WTC11 (cell line): ENCODE measurements at regions not wholly inside any gene's neighbourhood (a gene's known extent, or its start where the extent isn't known, plus 50 kb on each side); places are given as distances from the start of the nearest gene placed in this dataset.

Experiments
- ATAC-seq: fragments of 200-7000 bp; cut with Tn5 transposase; 2 replicates; pipeline ENCODE4 v1.10.0; 2021; ENCODE audit warnings: mild to moderate bottlenecking, moderate library complexity
- CTCF ChIA-PET: fragments of 300-600 bp; sonication (Branson Sonifier 250); formaldehyde crosslinking; loops from one replicate; lab custom pipeline; 2021; ENCODE audit warnings: antibody characterized with exemption; lab: Charles Lee
- POLR2A ChIA-PET: fragments of 350-600 bp; sonication (Branson Sonifier 250); formaldehyde crosslinking; loops from one replicate; lab custom pipeline; 2021; ENCODE audit warnings: antibody characterized with exemption; lab: Charles Lee
- DNase-seq: peaks from one replicate; pipeline ENCODE4 v3.0.0; 2021; ENCODE audit warnings: low spot score
- H3K27ac Mint-ChIP-seq: 2 replicates; pipeline ENCODE4 v1.8.0; 2021; ENCODE audit warnings: mixed read lengths
- H3K27me3 Mint-ChIP-seq: 2 replicates; pipeline ENCODE4 v1.8.0; 2021; ENCODE audit warnings: low read depth, mild to moderate bottlenecking, moderate library complexity, mixed read lengths
- H3K36me3 Mint-ChIP-seq: 2 replicates; pipeline ENCODE4 v1.8.0; 2021; ENCODE audit warnings: mixed read lengths
- H3K4me1 Mint-ChIP-seq: 2 replicates; pipeline ENCODE4 v1.8.0; 2022; ENCODE audit warnings: mixed read lengths
- H3K4me3 Mint-ChIP-seq: 2 replicates; pipeline ENCODE4 v1.8.0; 2021; ENCODE audit warnings: mild to moderate bottlenecking, moderate library complexity, mixed read lengths
- H3K9me3 Mint-ChIP-seq: 2 replicates; pipeline ENCODE4 v1.8.0; 2021; ENCODE audit warnings: mixed read lengths
- EMX1 ChIP-seq: fragments of 250-450 bp; sonication (Bioruptor Pico); IDR thresholded peaks from 2 replicates; pipeline ENCODE4 v1.8.0; 2021; ENCODE audit warnings: mild to moderate bottlenecking
- HMGA2 ChIP-seq: fragments of 250-450 bp; sonication (Bioruptor Pico); IDR thresholded peaks from 2 replicates; pipeline ENCODE4 v1.4.0; 2021; ENCODE audit warnings: mild to moderate bottlenecking, moderate library complexity
- NFATC4 ChIP-seq: fragments of 250-450 bp; sonication (Bioruptor Pico); IDR thresholded peaks from 2 replicates; pipeline ENCODE4 v1.9.0; 2021; ENCODE audit warnings: mild to moderate bottlenecking
- OVOL2 ChIP-seq: fragments of 250-450 bp; sonication (Bioruptor Pico); IDR thresholded peaks from 2 replicates; pipeline ENCODE4 v1.9.0; 2021; ENCODE audit warnings: mild to moderate bottlenecking, borderline replicate concordance
- SOX15 ChIP-seq: fragments of 250-450 bp; sonication (Bioruptor Pico); IDR thresholded peaks from 2 replicates; pipeline ENCODE4 v1.9.0; 2021; ENCODE audit warnings: mild to moderate bottlenecking
- ZNF138 ChIP-seq: sonication (generic); formaldehyde crosslinking; conservative IDR thresholded peaks from 2 replicates; pipeline ENCODE4 v1.8.1; 2022; ENCODE audit warnings: mild to moderate bottlenecking, moderate library complexity, missing genetic modification reagents
- ZNF263 ChIP-seq: sonication (generic); formaldehyde crosslinking; IDR thresholded peaks from 2 replicates; pipeline ENCODE4 v1.8.1; 2022; ENCODE audit warnings: low read depth, mild to moderate bottlenecking, moderate library complexity, missing genetic modification reagents
- TF ChIP-seq, protein P1 (sequence below): sonication (generic); formaldehyde crosslinking; IDR thresholded peaks from 2 replicates; pipeline ENCODE4 v1.8.0; 2023; ENCODE audit warnings: mild to moderate bottlenecking, missing genetic modification reagents
- TF ChIP-seq, protein P2 (sequence below): fragments of 250-450 bp; sonication (Bioruptor Pico); IDR thresholded peaks from 2 replicates; pipeline ENCODE4 v1.8.0; 2021; ENCODE audit warnings: mild to moderate bottlenecking
- TF ChIP-seq, protein P3 (sequence below): sonication (generic); formaldehyde crosslinking; IDR thresholded peaks from 2 replicates; pipeline ENCODE4 v1.8.0; 2022; ENCODE audit warnings: mild to moderate bottlenecking, missing genetic modification reagents
- TF ChIP-seq, protein P4 (sequence below): fragments of 250-450 bp; sonication (Bioruptor Pico); IDR thresholded peaks from 2 replicates; pipeline ENCODE4 v1.9.0; 2021; ENCODE audit warnings: mild to moderate bottlenecking, borderline replicate concordance
- TF ChIP-seq, protein P5 (sequence below): sonication (generic); formaldehyde crosslinking; IDR thresholded peaks from 2 replicates; pipeline ENCODE4 v1.8.0; 2022; ENCODE audit warnings: mild to moderate bottlenecking, missing genetic modification reagents
- TF ChIP-seq, protein P6 (sequence below): sonication (generic); formaldehyde crosslinking; IDR thresholded peaks from 2 replicates; pipeline ENCODE4 v1.8.1; 2022; ENCODE audit warnings: low read depth, missing genetic modification reagents, borderline replicate concordance
- TF ChIP-seq, protein P7 (sequence below): sonication (generic); formaldehyde crosslinking; conservative IDR thresholded peaks from 2 replicates; pipeline ENCODE4 v1.8.1; 2022; ENCODE audit warnings: mild to moderate bottlenecking, missing genetic modification reagents

DNA sequence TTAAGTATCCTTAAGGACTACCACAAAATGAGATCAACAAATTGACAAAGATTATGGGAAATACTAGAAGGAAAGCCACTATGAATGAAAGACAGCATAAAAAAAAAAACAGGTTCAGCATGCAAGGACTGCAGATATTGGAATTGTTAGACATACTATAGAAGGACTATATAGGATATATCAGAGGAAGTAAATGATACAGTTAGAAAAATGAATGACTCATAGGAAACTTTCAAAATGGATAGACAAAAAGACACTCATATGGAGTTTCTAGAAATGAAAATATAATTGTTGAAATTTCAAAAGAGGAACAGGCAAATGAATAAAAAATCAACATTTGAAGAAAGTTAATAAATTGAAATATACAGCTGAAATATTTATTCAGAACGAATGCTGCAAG is 180.6 kb downstream of the PLK2 start (continued):
- TF ChIP-seq, protein P1, sequence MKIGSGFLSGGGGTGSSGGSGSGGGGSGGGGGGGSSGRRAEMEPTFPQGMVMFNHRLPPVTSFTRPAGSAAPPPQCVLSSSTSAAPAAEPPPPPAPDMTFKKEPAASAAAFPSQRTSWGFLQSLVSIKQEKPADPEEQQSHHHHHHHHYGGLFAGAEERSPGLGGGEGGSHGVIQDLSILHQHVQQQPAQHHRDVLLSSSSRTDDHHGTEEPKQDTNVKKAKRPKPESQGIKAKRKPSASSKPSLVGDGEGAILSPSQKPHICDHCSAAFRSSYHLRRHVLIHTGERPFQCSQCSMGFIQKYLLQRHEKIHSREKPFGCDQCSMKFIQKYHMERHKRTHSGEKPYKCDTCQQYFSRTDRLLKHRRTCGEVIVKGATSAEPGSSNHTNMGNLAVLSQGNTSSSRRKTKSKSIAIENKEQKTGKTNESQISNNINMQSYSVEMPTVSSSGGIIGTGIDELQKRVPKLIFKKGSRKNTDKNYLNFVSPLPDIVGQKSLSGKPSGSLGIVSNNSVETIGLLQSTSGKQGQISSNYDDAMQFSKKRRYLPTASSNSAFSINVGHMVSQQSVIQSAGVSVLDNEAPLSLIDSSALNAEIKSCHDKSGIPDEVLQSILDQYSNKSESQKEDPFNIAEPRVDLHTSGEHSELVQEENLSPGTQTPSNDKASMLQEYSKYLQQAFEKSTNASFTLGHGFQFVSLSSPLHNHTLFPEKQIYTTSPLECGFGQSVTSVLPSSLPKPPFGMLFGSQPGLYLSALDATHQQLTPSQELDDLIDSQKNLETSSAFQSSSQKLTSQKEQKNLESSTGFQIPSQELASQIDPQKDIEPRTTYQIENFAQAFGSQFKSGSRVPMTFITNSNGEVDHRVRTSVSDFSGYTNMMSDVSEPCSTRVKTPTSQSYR (CRISPR knock-in tag) = no peak
- TF ChIP-seq EMX1 = no peak

DNA sequence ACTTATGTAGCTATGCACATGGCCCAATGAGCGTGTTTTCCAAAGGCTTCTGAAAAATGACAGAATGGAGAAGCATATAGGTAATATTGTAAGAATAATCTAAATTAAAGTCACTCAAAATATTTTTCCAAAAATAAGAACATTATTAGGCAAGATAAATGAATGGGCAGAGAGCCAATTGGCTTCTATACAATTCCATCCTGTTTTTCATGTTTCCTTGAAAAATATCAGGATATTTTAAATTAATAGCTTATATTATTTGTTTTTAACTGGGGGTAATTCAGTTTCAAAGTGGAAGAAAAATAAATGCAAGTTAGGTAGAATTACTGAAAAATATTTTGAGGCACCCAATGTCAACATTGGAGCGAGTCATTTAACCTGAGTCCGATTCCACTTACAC is 183.5 kb downstream of the PLK2 start:
- Mint-ChIP-seq H3K36me3 (no peaks in the 10 kb centered on the region), H3K27me3 (no peaks in the 10 kb centered on the region), H3K4me3 (no peak overlapping the region), H3K9me3 (0 out of 2 replicates have a peak, but pooled peaks cover 9% of the 10 kb centered on the region), H3K4me1 (no peaks in the 10 kb centered on the region), H3K27ac (no peak overlapping the region)
- ATAC-seq (no peak), DNase-seq (no peak)
- TF ChIP-seq, protein P2, sequence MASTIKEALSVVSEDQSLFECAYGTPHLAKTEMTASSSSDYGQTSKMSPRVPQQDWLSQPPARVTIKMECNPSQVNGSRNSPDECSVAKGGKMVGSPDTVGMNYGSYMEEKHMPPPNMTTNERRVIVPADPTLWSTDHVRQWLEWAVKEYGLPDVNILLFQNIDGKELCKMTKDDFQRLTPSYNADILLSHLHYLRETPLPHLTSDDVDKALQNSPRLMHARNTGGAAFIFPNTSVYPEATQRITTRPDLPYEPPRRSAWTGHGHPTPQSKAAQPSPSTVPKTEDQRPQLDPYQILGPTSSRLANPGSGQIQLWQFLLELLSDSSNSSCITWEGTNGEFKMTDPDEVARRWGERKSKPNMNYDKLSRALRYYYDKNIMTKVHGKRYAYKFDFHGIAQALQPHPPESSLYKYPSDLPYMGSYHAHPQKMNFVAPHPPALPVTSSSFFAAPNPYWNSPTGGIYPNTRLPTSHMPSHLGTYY (CRISPR knock-in tag) = no peak
- TF ChIP-seq ZNF263 (CRISPR knock-in tag) (no peak), NFATC4 (CRISPR knock-in tag) (no peak), OVOL2 (CRISPR knock-in tag) (no peak), HMGA2 (CRISPR knock-in tag) (no peak), SOX15 (CRISPR knock-in tag) (no peak), ZNF138 (no peak)
- TF ChIP-seq, protein P3, sequence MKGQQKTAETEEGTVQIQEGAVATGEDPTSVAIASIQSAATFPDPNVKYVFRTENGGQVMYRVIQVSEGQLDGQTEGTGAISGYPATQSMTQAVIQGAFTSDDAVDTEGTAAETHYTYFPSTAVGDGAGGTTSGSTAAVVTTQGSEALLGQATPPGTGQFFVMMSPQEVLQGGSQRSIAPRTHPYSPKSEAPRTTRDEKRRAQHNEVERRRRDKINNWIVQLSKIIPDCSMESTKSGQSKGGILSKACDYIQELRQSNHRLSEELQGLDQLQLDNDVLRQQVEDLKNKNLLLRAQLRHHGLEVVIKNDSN (CRISPR knock-in tag) = no peak
- TF ChIP-seq, protein P4, sequence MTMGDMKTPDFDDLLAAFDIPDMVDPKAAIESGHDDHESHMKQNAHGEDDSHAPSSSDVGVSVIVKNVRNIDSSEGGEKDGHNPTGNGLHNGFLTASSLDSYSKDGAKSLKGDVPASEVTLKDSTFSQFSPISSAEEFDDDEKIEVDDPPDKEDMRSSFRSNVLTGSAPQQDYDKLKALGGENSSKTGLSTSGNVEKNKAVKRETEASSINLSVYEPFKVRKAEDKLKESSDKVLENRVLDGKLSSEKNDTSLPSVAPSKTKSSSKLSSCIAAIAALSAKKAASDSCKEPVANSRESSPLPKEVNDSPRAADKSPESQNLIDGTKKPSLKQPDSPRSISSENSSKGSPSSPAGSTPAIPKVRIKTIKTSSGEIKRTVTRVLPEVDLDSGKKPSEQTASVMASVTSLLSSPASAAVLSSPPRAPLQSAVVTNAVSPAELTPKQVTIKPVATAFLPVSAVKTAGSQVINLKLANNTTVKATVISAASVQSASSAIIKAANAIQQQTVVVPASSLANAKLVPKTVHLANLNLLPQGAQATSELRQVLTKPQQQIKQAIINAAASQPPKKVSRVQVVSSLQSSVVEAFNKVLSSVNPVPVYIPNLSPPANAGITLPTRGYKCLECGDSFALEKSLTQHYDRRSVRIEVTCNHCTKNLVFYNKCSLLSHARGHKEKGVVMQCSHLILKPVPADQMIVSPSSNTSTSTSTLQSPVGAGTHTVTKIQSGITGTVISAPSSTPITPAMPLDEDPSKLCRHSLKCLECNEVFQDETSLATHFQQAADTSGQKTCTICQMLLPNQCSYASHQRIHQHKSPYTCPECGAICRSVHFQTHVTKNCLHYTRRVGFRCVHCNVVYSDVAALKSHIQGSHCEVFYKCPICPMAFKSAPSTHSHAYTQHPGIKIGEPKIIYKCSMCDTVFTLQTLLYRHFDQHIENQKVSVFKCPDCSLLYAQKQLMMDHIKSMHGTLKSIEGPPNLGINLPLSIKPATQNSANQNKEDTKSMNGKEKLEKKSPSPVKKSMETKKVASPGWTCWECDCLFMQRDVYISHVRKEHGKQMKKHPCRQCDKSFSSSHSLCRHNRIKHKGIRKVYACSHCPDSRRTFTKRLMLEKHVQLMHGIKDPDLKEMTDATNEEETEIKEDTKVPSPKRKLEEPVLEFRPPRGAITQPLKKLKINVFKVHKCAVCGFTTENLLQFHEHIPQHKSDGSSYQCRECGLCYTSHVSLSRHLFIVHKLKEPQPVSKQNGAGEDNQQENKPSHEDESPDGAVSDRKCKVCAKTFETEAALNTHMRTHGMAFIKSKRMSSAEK (CRISPR knock-in tag) = no peak
- TF ChIP-seq, protein P5, sequence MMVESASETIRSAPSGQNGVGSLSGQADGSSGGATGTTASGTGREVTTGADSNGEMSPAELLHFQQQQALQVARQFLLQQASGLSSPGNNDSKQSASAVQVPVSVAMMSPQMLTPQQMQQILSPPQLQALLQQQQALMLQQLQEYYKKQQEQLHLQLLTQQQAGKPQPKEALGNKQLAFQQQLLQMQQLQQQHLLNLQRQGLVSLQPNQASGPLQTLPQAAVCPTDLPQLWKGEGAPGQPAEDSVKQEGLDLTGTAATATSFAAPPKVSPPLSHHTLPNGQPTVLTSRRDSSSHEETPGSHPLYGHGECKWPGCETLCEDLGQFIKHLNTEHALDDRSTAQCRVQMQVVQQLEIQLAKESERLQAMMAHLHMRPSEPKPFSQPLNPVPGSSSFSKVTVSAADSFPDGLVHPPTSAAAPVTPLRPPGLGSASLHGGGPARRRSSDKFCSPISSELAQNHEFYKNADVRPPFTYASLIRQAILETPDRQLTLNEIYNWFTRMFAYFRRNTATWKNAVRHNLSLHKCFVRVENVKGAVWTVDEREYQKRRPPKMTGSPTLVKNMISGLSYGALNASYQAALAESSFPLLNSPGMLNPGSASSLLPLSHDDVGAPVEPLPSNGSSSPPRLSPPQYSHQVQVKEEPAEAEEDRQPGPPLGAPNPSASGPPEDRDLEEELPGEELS (CRISPR knock-in tag) = no peak
- TF ChIP-seq, protein P6, sequence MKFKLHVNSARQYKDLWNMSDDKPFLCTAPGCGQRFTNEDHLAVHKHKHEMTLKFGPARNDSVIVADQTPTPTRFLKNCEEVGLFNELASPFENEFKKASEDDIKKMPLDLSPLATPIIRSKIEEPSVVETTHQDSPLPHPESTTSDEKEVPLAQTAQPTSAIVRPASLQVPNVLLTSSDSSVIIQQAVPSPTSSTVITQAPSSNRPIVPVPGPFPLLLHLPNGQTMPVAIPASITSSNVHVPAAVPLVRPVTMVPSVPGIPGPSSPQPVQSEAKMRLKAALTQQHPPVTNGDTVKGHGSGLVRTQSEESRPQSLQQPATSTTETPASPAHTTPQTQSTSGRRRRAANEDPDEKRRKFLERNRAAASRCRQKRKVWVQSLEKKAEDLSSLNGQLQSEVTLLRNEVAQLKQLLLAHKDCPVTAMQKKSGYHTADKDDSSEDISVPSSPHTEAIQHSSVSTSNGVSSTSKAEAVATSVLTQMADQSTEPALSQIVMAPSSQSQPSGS (CRISPR knock-in tag) = no peak
- TF ChIP-seq, protein P7, sequence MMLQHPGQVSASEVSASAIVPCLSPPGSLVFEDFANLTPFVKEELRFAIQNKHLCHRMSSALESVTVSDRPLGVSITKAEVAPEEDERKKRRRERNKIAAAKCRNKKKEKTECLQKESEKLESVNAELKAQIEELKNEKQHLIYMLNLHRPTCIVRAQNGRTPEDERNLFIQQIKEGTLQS = no peak
- CTCF ChIA-PET = no interaction called here
- POLR2A ChIA-PET = no interaction called here
